Breast epithelium (tissue), 4 donors: ENCODE measurements at regions not wholly inside any gene's neighbourhood (a gene's known extent, or its start where the extent isn't known, plus 50 kb on each side); places are given as distances from the start of the nearest gene placed in this dataset.

ENCODE experiments used
- DNase-seq, 2 donors: peaks; one replicate each; pipeline ENCODE4 v3.0.0-alpha.2; 2019; ENCODE audit warnings: low spot score in 2 of 2
- H3K27ac ChIP-seq, 2 donors: fragments of 200-600 bp; sonication (generic) in 1 of 2; one replicate each; pipeline ENCODE4 v1.5.1; 2016 to 2019; ENCODE audit warnings: mild to moderate bottlenecking in 1 of 2
- H3K27me3 ChIP-seq, 2 donors: fragments of 200-600 bp; sonication (generic) in 1 of 2; one replicate each; pipeline versions ENCODE4 v1.5.1 to v1.6.0; 2017 to 2019; ENCODE audit warnings: control low read depth in 1 of 2, mild to moderate bottlenecking in 1 of 2
- H3K36me3 ChIP-seq: fragments of 200-600 bp; one replicate; pipeline ENCODE4 v1.5.1; 2019
- H3K4me1 ChIP-seq, 2 donors: fragments of 200-600 bp; sonication (generic); one replicate each; pipeline ENCODE4 v1.5.1; 2016 to 2019; ENCODE audit warnings: control low read depth in 1 of 2
- H3K4me3 ChIP-seq, 3 donors: fragments of 200-600 bp; sonication (generic); 1 replicate in 2 of 3; 2 replicates in 1 of 3; pipeline ENCODE4 v1.5.1; 2016 to 2019; ENCODE audit warnings: mild to moderate bottlenecking in 3 of 3, moderate library complexity in 2 of 3
- H3K9me3 ChIP-seq, 2 donors: fragments of 200-600 bp; sonication (generic) in 1 of 2; one replicate each; pipeline ENCODE4 v1.5.1; 2016 to 2019; ENCODE audit warnings: control low read depth in 1 of 2
- CTCF ChIP-seq, 3 donors: fragments of 450-650 bp; IDR thresholded peaks; one replicate each; pipeline ENCODE4 v1.5.1; 2016 to 2017; ENCODE audit warnings: antibody characterized with exemption in 3 of 3, mild to moderate bottlenecking in 3 of 3, moderate library complexity in 3 of 3
- POLR2A ChIP-seq: fragments of 450-650 bp; IDR thresholded peaks from one replicate; pipeline ENCODE4 v1.6.1; 2016; ENCODE audit warnings: antibody characterized with exemption, mild to moderate bottlenecking, moderate library complexity
- POLR2AphosphoS5 ChIP-seq, 3 donors: sonication (generic); formaldehyde crosslinking; IDR thresholded peaks; one replicate each; pipeline ENCODE4 v1.6.1; 2017; ENCODE audit warnings: antibody characterized with exemption in 3 of 3
- intact Hi-C: fragments of 100-400 bp; cut with DNase I; formaldehyde crosslinking; loops from one replicate; pipeline ENCODE4 v1.15.1; 2023; ENCODE audit warnings: low total_unique reads

- no peak overlapping the region for H3K27ac ChIP-seq
- H3K9me3 ChIP-seq = no peaks in the 10 kb centered on the region
- no peak overlapping the region for H3K4me3 ChIP-seq
- TF ChIP-seq POLR2A (no peak), CTCF (IDR thresholded peaks at IDR 0.05) (no peak), POLR2AphosphoS5 (IDR thresholded peaks at IDR 0.05) (no peak)
- intact Hi-C loops = no loop called here
- H3K4me1 ChIP-seq = no peaks in the 10 kb centered on the region
- peaks cover 0 to 7% of the 10 kb centered on the region in 2 donors for H3K27me3 ChIP-seq
- no peaks in the 10 kb centered on the region for H3K36me3 ChIP-seq
- DNase-seq = no peak
Observed at GRCh38 chr15:31465083-31465955, 138.7 kb downstream of the KLF13 start.

- H3K9me3 ChIP-seq = no peaks in the 10 kb centered on the region
- no peak overlapping the region for H3K27ac ChIP-seq
- TF ChIP-seq CTCF (IDR thresholded peaks at IDR 0.05) = no peak
- TF ChIP-seq POLR2A = no peak
- no peak for TF ChIP-seq POLR2AphosphoS5 (IDR thresholded peaks at IDR 0.05)
- H3K4me3 ChIP-seq = no peak overlapping the region
- no peaks in the 10 kb centered on the region for H3K36me3 ChIP-seq
- no peak for DNase-seq
- H3K4me1 ChIP-seq = no peaks in the 10 kb centered on the region
- peaks cover 0 to 7% of the 10 kb centered on the region in 2 donors for H3K27me3 ChIP-seq
- intact Hi-C loops = no loop called here
Observed at GRCh38 chr15:31467361-31467760, 140.7 kb downstream of the KLF13 start.

GRCh38 chr15:31468911-31469785 is 142.5 kb downstream of the KLF13 start:
- Histone ChIP-seq H3K4me3 (no peak overlapping the region), H3K9me3 (no peaks in the 10 kb centered on the region), H3K4me1 (no peaks in the 10 kb centered on the region), H3K27ac (no peak overlapping the region), H3K36me3 (no peaks in the 10 kb centered on the region), H3K27me3 (peaks cover 0 to 7% of the 10 kb centered on the region in 2 donors)
- TF ChIP-seq CTCF (IDR thresholded peaks at IDR 0.05) = no peak
- TF ChIP-seq POLR2A = no peak
- no peak for TF ChIP-seq POLR2AphosphoS5 (IDR thresholded peaks at IDR 0.05)
- intact Hi-C loops = no loop called here
- no peak for DNase-seq

- Histone ChIP-seq H3K9me3 (no peaks in the 10 kb centered on the region), H3K27ac (no peak overlapping the region), H3K36me3 (no peaks in the 10 kb centered on the region), H3K4me1 (no peaks in the 10 kb centered on the region), H3K4me3 (no peak overlapping the region), H3K27me3 (peaks cover 0 to 7% of the 10 kb centered on the region in 2 donors)
- DNase-seq = no peak
- intact Hi-C loops = no loop called here
- TF ChIP-seq CTCF (IDR thresholded peaks at IDR 0.05) (no peak), POLR2AphosphoS5 (IDR thresholded peaks at IDR 0.05) (no peak), POLR2A (no peak)
Observed at GRCh38 chr15:31469786-31470525, 143.3 kb downstream of the KLF13 start.
